Gastroesophageal sphincter (tissue), 4 donors: ENCODE measurements at regions not wholly inside any gene's neighbourhood (a gene's known extent, or its start where the extent isn't known, plus 50 kb on each side); places are given as distances from the start of the nearest gene placed in this dataset.

Source experiments
- ATAC-seq: fragments of 150-250 bp; one replicate; pipeline ENCODE4 v1.9.1; 2016; ENCODE audit warnings: mild to moderate bottlenecking, moderate library complexity
- H3K27ac ChIP-seq, 4 donors: fragments of 200-600 bp; sonication (generic) in 3 of 4; 1 replicate in 3 of 4; 2 replicates in 1 of 4; pipeline ENCODE4 v1.5.1; 2016 to 2019
- H3K27me3 ChIP-seq: fragments of 200-600 bp; sonication (generic); one replicate; pipeline ENCODE4 v1.5.1; 2019
- H3K36me3 ChIP-seq, 2 donors: fragments of 200-600 bp; sonication (generic); one replicate each; pipeline ENCODE4 v1.5.1; 2019; ENCODE audit warnings: control low read depth in 1 of 2
- H3K4me1 ChIP-seq, 3 donors: fragments of 200-600 bp; sonication (generic); 1 replicate in 2 of 3; 2 replicates in 1 of 3; pipeline ENCODE4 v1.5.1; 2016 to 2019; ENCODE audit warnings: control low read depth in 2 of 3
- H3K4me3 ChIP-seq, 2 donors: fragments of 200-600 bp; sonication (generic); one replicate each; pipeline ENCODE4 v1.5.1; 2019; ENCODE audit warnings: mild to moderate bottlenecking in 1 of 2, moderate library complexity in 1 of 2
- H3K9me3 ChIP-seq, 3 donors: fragments of 200-600 bp; sonication (generic); one replicate each; pipeline ENCODE4 v1.5.1; 2017 to 2019; ENCODE audit warnings: control low read depth in 2 of 3
- CTCF ChIP-seq, 4 experiments: fragments of 200-600 bp in 2 of 4; fragments of 450-650 bp in 2 of 4; sonication (generic) in 1 of 4; IDR thresholded peaks; one replicate each; pipeline ENCODE4 v1.5.1; 2017 to 2019; ENCODE audit warnings: antibody characterized with exemption in 4 of 4, mild to moderate bottlenecking in 2 of 4, moderate library complexity in 2 of 4
- EP300 ChIP-seq: sonication (generic); formaldehyde crosslinking; IDR thresholded peaks from one replicate; pipeline ENCODE4 v1.6.1; 2017; ENCODE audit warnings: antibody characterized with exemption, mild to moderate bottlenecking
- POLR2A ChIP-seq, 2 donors: fragments of 450-650 bp; IDR thresholded peaks; one replicate each; pipeline ENCODE4 v1.6.1; 2017; ENCODE audit warnings: antibody characterized with exemption in 2 of 2, mild to moderate bottlenecking in 2 of 2, moderate library complexity in 1 of 2
- POLR2AphosphoS5 ChIP-seq: sonication (generic); formaldehyde crosslinking; IDR thresholded peaks from one replicate; pipeline ENCODE4 v1.6.1; 2017; ENCODE audit warnings: antibody characterized with exemption
- WGBS, 2 donors: methylation state at CpG; one replicate each; pipeline ENCODE4 v1.1.5; 2018; ENCODE audit warnings: low coverage in 1 of 2; 5-methylcytosine and 5-hydroxymethylcytosine counted together

- H3K4me3 ChIP-seq: no peak overlapping the region
- 72 to 76% methylated on average over 9 to 12 of the region's 13 CpGs for WGBS, 2 donors
- H3K4me1 ChIP-seq: peaks cover 10 to 27% (median 15%) of the 10 kb centered on the region in 3 donors
- TF ChIP-seq CTCF (IDR thresholded peaks at IDR 0.05) (no peak), POLR2AphosphoS5 (no peak), EP300 (no peak), POLR2A (IDR thresholded peaks at IDR 0.05) (no peak)
- H3K9me3 ChIP-seq: no peaks in the 10 kb centered on the region
- H3K36me3 ChIP-seq: no peaks in the 10 kb centered on the region
- no peak for ATAC-seq
- no peaks in the 10 kb centered on the region for H3K27me3 ChIP-seq
- H3K27ac ChIP-seq: no peak overlapping the region
Measured at GRCh38 chr10:3455385-3456334, 283.1 kb upstream of the PITRM1 start.

GRCh38 chr10:3452683-3453361 is 280.2 kb upstream of the PITRM1 start:
- Histone ChIP-seq H3K9me3 (no peaks in the 10 kb centered on the region), H3K27me3 (no peaks in the 10 kb centered on the region), H3K4me1 (peaks cover 10 to 25% (median 15%) of the 10 kb centered on the region in 3 donors), H3K36me3 (no peaks in the 10 kb centered on the region), H3K27ac (peak overlapping the region; percentile 71 to 82 (median 80)), H3K4me3 (no peak overlapping the region)
- WGBS, 2 donors: 8 to 23% methylated on average over 7 of the region's 7 CpGs
- TF ChIP-seq CTCF (IDR thresholded peaks at IDR 0.05) (no peak), POLR2AphosphoS5 (peak; percentile 58)
- peak; percentile 92 for ATAC-seq

- Histone ChIP-seq H3K27me3 (no peaks in the 10 kb centered on the region), H3K4me3 (no peak overlapping the region), H3K4me1 (peaks cover 10 to 25% (median 15%) of the 10 kb centered on the region in 3 donors), H3K9me3 (no peaks in the 10 kb centered on the region), H3K36me3 (no peaks in the 10 kb centered on the region), H3K27ac (peak overlapping the region; percentile 71 to 82 (median 80))
- peak; percentile 18 to 60 (median 54) for TF ChIP-seq CTCF (IDR thresholded peaks at IDR 0.05)
- TF ChIP-seq POLR2A (IDR thresholded peaks at IDR 0.05): no peak
- peak; percentile 48 for ATAC-seq
- WGBS, 2 donors: 2 to 5% methylated on average over 5 of the region's 5 CpGs
Measured at GRCh38 chr10:3452173-3452626, 279.6 kb upstream of the PITRM1 start.

- Histone ChIP-seq H3K9me3 (no peaks in the 10 kb centered on the region), H3K4me1 (peaks cover 10 to 25% (median 15%) of the 10 kb centered on the region in 3 donors), H3K27ac (peak overlapping the region; percentile 71 to 82 (median 80)), H3K27me3 (no peaks in the 10 kb centered on the region), H3K36me3 (no peaks in the 10 kb centered on the region), H3K4me3 (no peak overlapping the region)
- ATAC-seq: no peak
- no peak for TF ChIP-seq EP300
- no peak for TF ChIP-seq POLR2A (IDR thresholded peaks at IDR 0.05)
- no peak for TF ChIP-seq CTCF (IDR thresholded peaks at IDR 0.05)
- no peak for TF ChIP-seq POLR2AphosphoS5
- 36 to 45% methylated on average over 2 to 3 of the region's 4 CpGs for WGBS, 2 donors
Measured at GRCh38 chr10:3451516-3452172, 279.1 kb upstream of the PITRM1 start.
